Activated naive CD8-positive, alpha-beta T cell treated with anti-CD3 and anti-CD28 coated beads, Interleukin-2, amount 50 U/mL, for 24 hours (primary cell): ENCODE measurements at regions not wholly inside any gene's neighbourhood (a gene's known extent, or its start where the extent isn't known, plus 50 kb on each side); places are given as distances from the start of the nearest gene placed in this dataset.
"Not testable (repeated sequence)": the region's sequence is repeated elsewhere in the genome, so short reads cannot be mapped to it uniquely, and the experiment has no call there.

Source experiments
- ATAC-seq: fragments of 150-1000 bp; cut with Tn5 transposase; one replicate; pipeline ENCODE4 v1.10.0; 2021
- DNase-seq: peaks from one replicate; pipeline ENCODE4 v3.0.0; 2021
- H3K27ac Mint-ChIP-seq: one replicate; pipeline ENCODE4 v1.8.0; 2021; ENCODE audit warnings: mild to moderate bottlenecking, mixed read lengths
- H3K27me3 Mint-ChIP-seq: one replicate; pipeline ENCODE4 v1.8.0; 2021; ENCODE audit warnings: mixed read lengths
- H3K36me3 Mint-ChIP-seq: one replicate; pipeline ENCODE4 v1.8.0; 2021; ENCODE audit warnings: low read depth, mixed read lengths
- H3K4me1 Mint-ChIP-seq: one replicate; pipeline ENCODE4 v1.8.0; 2021; ENCODE audit warnings: mixed read lengths
- H3K4me3 Mint-ChIP-seq: one replicate; pipeline ENCODE4 v1.8.0; 2021; ENCODE audit warnings: mild to moderate bottlenecking, moderate library complexity, mixed read lengths
- H3K9me3 Mint-ChIP-seq: one replicate; pipeline ENCODE4 v1.8.0; 2021; ENCODE audit warnings: mixed read lengths

DNA sequence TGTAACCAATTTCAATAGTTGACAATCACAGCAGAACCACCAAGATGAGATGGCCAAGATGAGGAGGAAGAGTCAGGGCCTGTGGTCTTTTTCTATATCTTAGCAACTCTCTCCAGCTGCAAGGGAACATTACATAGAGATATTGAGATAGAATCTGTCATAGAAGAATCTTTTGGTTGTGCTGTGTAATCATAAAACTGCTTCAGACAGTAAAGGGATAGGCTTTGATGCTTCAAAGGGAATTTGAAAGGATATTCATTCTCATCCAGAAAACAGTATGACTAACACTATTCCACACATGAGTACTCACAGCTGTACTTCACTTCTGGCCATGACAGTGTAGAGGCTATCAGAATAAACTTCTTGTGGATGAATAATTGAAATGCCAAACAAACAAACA, 145.9 kb downstream of the YIPF5 start:
- H3K9me3 Mint-ChIP-seq = peaks cover 4% of the 10 kb centered on the region
- H3K4me3 Mint-ChIP-seq = no peak overlapping the region
- no peaks in the 10 kb centered on the region for H3K4me1 Mint-ChIP-seq
- DNase-seq (no peak), ATAC-seq (no peak)
- no peak overlapping the region for H3K27ac Mint-ChIP-seq
- no peaks in the 10 kb centered on the region for H3K36me3 Mint-ChIP-seq
- H3K27me3 Mint-ChIP-seq = peaks cover 2% of the 10 kb centered on the region

- Mint-ChIP-seq H3K27me3 (no peaks in the 10 kb centered on the region), H3K27ac (no peak overlapping the region), H3K36me3 (no peaks in the 10 kb centered on the region), H3K4me3 (no peak overlapping the region), H3K4me1 (no peaks in the 10 kb centered on the region), H3K9me3 (no peaks in the 10 kb centered on the region)
- DNase-seq = no peak
- ATAC-seq = no peak
Measured at GRCh38 chr5:144026286-144026685, 144.2 kb downstream of the YIPF5 start.

- Mint-ChIP-seq H3K36me3 (no peaks in the 10 kb centered on the region), H3K27ac (no peak overlapping the region), H3K9me3 (no peaks in the 10 kb centered on the region), H3K4me1 (no peaks in the 10 kb centered on the region), H3K27me3 (no peaks in the 10 kb centered on the region), H3K4me3 (no peak overlapping the region)
- DNase-seq (no peak), ATAC-seq (no peak)
Measured at GRCh38 chr5:144028058-144028457, 142.4 kb downstream of the YIPF5 start.

DNA sequence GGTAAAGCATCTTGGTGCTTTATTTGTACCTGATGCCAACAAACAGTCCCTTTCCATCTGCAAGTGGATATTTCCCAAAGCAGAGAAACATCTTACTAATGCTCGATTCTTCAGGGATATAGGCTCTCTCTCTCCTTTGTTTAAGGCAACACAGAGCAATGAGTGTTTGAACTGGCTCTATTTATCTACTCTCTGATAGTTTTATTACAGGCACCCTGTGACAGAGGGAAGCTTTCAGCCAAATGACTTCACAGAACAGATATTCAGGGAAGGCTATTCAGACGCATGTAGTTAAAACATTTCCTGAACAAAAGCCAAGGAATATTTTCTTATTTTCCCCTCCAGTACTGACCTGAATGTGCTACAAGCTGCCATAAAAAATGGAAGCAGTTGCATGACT, 141.8 kb downstream of the YIPF5 start:
- H3K27ac Mint-ChIP-seq = no peak overlapping the region
- H3K36me3 Mint-ChIP-seq = no peaks in the 10 kb centered on the region
- H3K27me3 Mint-ChIP-seq = no peaks in the 10 kb centered on the region
- no peak overlapping the region for H3K4me3 Mint-ChIP-seq
- H3K9me3 Mint-ChIP-seq = no peaks in the 10 kb centered on the region
- H3K4me1 Mint-ChIP-seq = no peaks in the 10 kb centered on the region
- DNase-seq (no peak), ATAC-seq (no peak)

- no peak overlapping the region for H3K4me3 Mint-ChIP-seq
- DNase-seq (no peak), ATAC-seq (no peak)
- no peaks in the 10 kb centered on the region for H3K9me3 Mint-ChIP-seq
- H3K36me3 Mint-ChIP-seq = no peaks in the 10 kb centered on the region
- no peaks in the 10 kb centered on the region for H3K4me1 Mint-ChIP-seq
- peaks cover 3% of the 10 kb centered on the region for H3K27me3 Mint-ChIP-seq
- H3K27ac Mint-ChIP-seq = no peak overlapping the region
Measured at GRCh38 chr5:144030904-144031303, 139.6 kb downstream of the YIPF5 start.

GRCh38 chr5:144032375-144032774, 138.1 kb downstream of the YIPF5 start:
- no peak overlapping the region for H3K27ac Mint-ChIP-seq
- no peaks in the 10 kb centered on the region for H3K4me1 Mint-ChIP-seq
- no peaks in the 10 kb centered on the region for H3K36me3 Mint-ChIP-seq
- H3K9me3 Mint-ChIP-seq = no peaks in the 10 kb centered on the region
- H3K4me3 Mint-ChIP-seq = no peak overlapping the region
- no peak for DNase-seq
- peaks cover 3% of the 10 kb centered on the region for H3K27me3 Mint-ChIP-seq
- no peak for ATAC-seq

GRCh38 chr5:144033486-144033885, 137.0 kb downstream of the YIPF5 start:
- no peak for ATAC-seq
- Mint-ChIP-seq H3K27me3 (peaks cover 3% of the 10 kb centered on the region), H3K36me3 (no peaks in the 10 kb centered on the region), H3K27ac (no peak overlapping the region), H3K4me1 (no peaks in the 10 kb centered on the region), H3K4me3 (no peak overlapping the region), H3K9me3 (no peaks in the 10 kb centered on the region)
- DNase-seq = no peak

GRCh38 chr5:144035046-144035740, 135.3 kb downstream of the YIPF5 start:
- peaks cover 3% of the 10 kb centered on the region for H3K27me3 Mint-ChIP-seq
- no peaks in the 10 kb centered on the region for H3K4me1 Mint-ChIP-seq
- DNase-seq (no peak), ATAC-seq (no peak)
- H3K27ac Mint-ChIP-seq = no peak overlapping the region
- no peak overlapping the region for H3K4me3 Mint-ChIP-seq
- H3K9me3 Mint-ChIP-seq = no peaks in the 10 kb centered on the region
- H3K36me3 Mint-ChIP-seq = no peaks in the 10 kb centered on the region

- DNase-seq = no peak
- H3K4me1 Mint-ChIP-seq = no peaks in the 10 kb centered on the region
- ATAC-seq = no peak
- H3K9me3 Mint-ChIP-seq = no peaks in the 10 kb centered on the region
- H3K36me3 Mint-ChIP-seq = no peaks in the 10 kb centered on the region
- H3K4me3 Mint-ChIP-seq = no peak overlapping the region
- peaks cover 3% of the 10 kb centered on the region for H3K27me3 Mint-ChIP-seq
- H3K27ac Mint-ChIP-seq = no peak overlapping the region
Measured at GRCh38 chr5:144036476-144036875, 134.0 kb downstream of the YIPF5 start.

GRCh38 chr5:144040615-144041305, 129.7 kb downstream of the YIPF5 start:
- Mint-ChIP-seq H3K4me1 (no peaks in the 10 kb centered on the region), H3K4me3 (no peak overlapping the region), H3K27me3 (no peaks in the 10 kb centered on the region), H3K27ac (no peak overlapping the region), H3K36me3 (no peaks in the 10 kb centered on the region), H3K9me3 (no peaks in the 10 kb centered on the region)
- DNase-seq (no peak), ATAC-seq (no peak)

- no peaks in the 10 kb centered on the region for H3K4me1 Mint-ChIP-seq
- DNase-seq = no peak
- ATAC-seq = no peak
- H3K27me3 Mint-ChIP-seq = no peaks in the 10 kb centered on the region
- no peaks in the 10 kb centered on the region for H3K9me3 Mint-ChIP-seq
- no peak overlapping the region for H3K27ac Mint-ChIP-seq
- H3K4me3 Mint-ChIP-seq = no peak overlapping the region
- no peaks in the 10 kb centered on the region for H3K36me3 Mint-ChIP-seq
Measured at GRCh38 chr5:144042156-144042555, 128.3 kb downstream of the YIPF5 start.

DNA sequence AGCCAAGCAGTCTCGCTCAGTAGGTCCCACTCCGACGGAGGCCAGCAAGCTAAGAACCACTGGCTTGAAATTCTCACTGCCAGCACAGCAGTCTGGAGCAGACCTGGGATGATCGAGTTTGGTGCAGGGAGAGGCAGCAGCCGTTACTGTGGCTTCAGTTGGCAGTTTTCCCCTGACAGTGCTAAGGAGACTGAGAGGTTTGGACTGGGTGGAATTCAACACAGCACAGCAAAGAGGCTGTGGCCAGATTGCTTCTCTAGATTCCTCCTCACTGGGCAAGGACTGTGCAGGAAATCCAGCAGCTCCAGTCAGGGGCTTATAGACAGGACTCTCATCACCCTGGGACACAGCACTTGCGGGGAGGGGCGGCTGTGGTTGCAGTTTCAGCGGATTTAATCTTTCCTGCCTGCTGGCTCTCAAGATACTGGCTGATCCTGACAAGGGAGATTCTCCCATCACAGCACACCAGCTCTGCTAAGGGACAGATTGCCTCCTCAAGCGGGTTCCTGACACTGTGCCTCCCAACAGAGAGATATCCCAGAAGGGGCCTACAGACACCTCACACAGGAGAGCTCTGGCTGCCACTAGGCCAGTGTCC, 122.1 kb downstream of the YIPF5 start:
- no peak overlapping the region for H3K27ac Mint-ChIP-seq
- H3K4me1 Mint-ChIP-seq = no peaks in the 10 kb centered on the region
- no peaks in the 10 kb centered on the region for H3K36me3 Mint-ChIP-seq
- ATAC-seq (no peak), DNase-seq (no peak)
- no peak overlapping the region for H3K4me3 Mint-ChIP-seq
- peaks cover 10% of the 10 kb centered on the region for H3K27me3 Mint-ChIP-seq
- no peaks in the 10 kb centered on the region for H3K9me3 Mint-ChIP-seq

DNA sequence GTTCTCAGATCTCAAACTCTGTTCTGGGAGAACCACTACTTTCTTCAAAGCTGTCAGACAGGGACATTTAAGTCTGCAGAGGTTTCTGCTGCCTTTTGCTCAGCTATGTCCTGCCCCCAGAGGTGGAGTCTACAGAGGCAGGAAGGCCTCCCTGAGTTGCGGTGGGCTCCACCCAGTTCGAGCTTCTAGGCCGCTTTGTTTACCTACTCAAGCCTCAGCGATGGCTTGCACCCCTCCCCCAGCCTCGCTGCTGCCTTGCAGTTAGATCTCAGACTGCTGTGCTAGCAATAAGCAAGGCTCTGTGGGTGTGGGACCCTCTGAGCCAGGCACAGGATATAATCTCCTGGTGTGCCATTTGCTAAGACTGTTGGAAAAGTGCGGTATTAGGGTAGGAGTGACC, 115.1 kb downstream of the YIPF5 start:
- peaks cover 11% of the 10 kb centered on the region for H3K9me3 Mint-ChIP-seq
- not testable (repeated sequence) for H3K27ac Mint-ChIP-seq, H3K4me3 Mint-ChIP-seq, DNase-seq, ATAC-seq, H3K36me3 Mint-ChIP-seq, H3K4me1 Mint-ChIP-seq
- peaks cover 18% of the 10 kb centered on the region for H3K27me3 Mint-ChIP-seq

GRCh38 chr5:144060091-144060490, 110.4 kb downstream of the YIPF5 start:
- peaks cover 14% of the 10 kb centered on the region for H3K9me3 Mint-ChIP-seq
- H3K4me3 Mint-ChIP-seq, DNase-seq, ATAC-seq, H3K4me1 Mint-ChIP-seq, H3K27me3 Mint-ChIP-seq, H3K27ac Mint-ChIP-seq, H3K36me3 Mint-ChIP-seq: not testable (repeated sequence)

DNA sequence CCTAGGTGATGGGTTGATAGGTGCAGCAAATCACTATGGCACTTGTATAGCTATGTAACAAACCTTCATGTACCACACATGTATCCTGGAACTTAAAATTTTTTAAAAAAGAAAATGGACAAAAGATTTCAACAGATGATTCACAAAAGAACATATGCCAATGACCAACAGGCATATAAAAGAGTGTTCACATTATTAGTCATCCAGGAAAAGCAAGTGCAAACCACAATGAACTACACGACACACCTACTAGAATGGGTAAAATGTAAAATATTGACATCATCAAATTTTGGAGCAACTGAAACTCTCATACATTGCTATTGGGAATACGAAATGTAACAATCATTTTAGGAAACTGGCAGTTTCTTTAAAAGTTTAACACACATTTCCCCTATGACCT, 109.9 kb downstream of the YIPF5 start:
- H3K36me3 Mint-ChIP-seq = no peaks in the 10 kb centered on the region
- H3K9me3 Mint-ChIP-seq = peaks cover 14% of the 10 kb centered on the region

More for the DNA sequence above, 109.9 kb downstream of the YIPF5 start:
- peaks cover 9% of the 10 kb centered on the region for H3K27me3 Mint-ChIP-seq
- ATAC-seq = no peak
- no peak for DNase-seq
- H3K4me1 Mint-ChIP-seq = no peaks in the 10 kb centered on the region
- no peak overlapping the region for H3K4me3 Mint-ChIP-seq
- H3K27ac Mint-ChIP-seq = no peak overlapping the region
